Loucy (cell line): ENCODE measurements at regions not wholly inside any gene's neighbourhood (a gene's known extent, or its start where the extent isn't known, plus 50 kb on each side); places are given as distances from the start of the nearest gene placed in this dataset.
A peak's percentile ranks its signal among the peaks of the same experiment; 100 is the strongest.

Source experiments
- H2AFZ ChIP-seq: fragments of 200-600 bp; sonication (generic); 2 replicates; pipeline ENCODE4 v1.6.0; 2016; ENCODE audit warnings: antibody characterized with exemption, mild to moderate bottlenecking, low read length, moderate library complexity
- H3F3A ChIP-seq: fragments of 200-600 bp; 2 replicates; pipeline ENCODE4 v1.6.0; 2016; ENCODE audit warnings: antibody characterized with exemption, low read depth, mild to moderate bottlenecking
- H3K27me3 ChIP-seq: fragments of 200-600 bp; sonication (generic); 2 replicates; pipeline ENCODE4 v1.6.1; 2014; ENCODE audit warnings: low read length, mild to moderate bottlenecking; ENCODE audit not compliant: insufficient read depth, poor library complexity, severe bottlenecking
- H3K36me3 ChIP-seq: fragments of 200-600 bp; sonication (generic); 2 replicates; pipeline ENCODE4 v1.6.1; 2016; ENCODE audit warnings: low read length; ENCODE audit not compliant: insufficient read depth
- H3K4me1 ChIP-seq: fragments of 200-600 bp; sonication (generic); 2 replicates; pipeline ENCODE4 v1.5.1; 2014; ENCODE audit warnings: low read length, mild to moderate bottlenecking; ENCODE audit not compliant: insufficient read depth, poor library complexity, severe bottlenecking
- H3K4me2 ChIP-seq: fragments of 200-600 bp; sonication (generic); 2 replicates; pipeline ENCODE4 v1.6.0; 2014; ENCODE audit warnings: antibody characterized with exemption, low read length, low read depth, mild to moderate bottlenecking; ENCODE audit not compliant: poor library complexity, severe bottlenecking
- H3K4me3 ChIP-seq: fragments of 200-600 bp; sonication (generic); 2 replicates; pipeline ENCODE4 v1.5.1; 2014; ENCODE audit warnings: low read length, mild to moderate bottlenecking, mixed read lengths; ENCODE audit not compliant: poor library complexity, severe bottlenecking
- H3K79me2 ChIP-seq: fragments of 200-600 bp; sonication (generic); 2 replicates; pipeline ENCODE4 v1.6.1; 2014; ENCODE audit warnings: low read length; ENCODE audit not compliant: insufficient read depth
- H3K9ac ChIP-seq: fragments of 200-600 bp; sonication (generic); 2 replicates; pipeline ENCODE4 v1.6.0; 2014; ENCODE audit warnings: mild to moderate bottlenecking, low read depth, low read length, moderate library complexity; ENCODE audit not compliant: poor library complexity, severe bottlenecking
- H3K9me2 ChIP-seq: fragments of 200-600 bp; sonication (generic); replicated peaks from 2 replicates; pipeline ENCODE4 v1.6.1; 2016; ENCODE audit warnings: low read depth, low read length, mixed read lengths
- H3K9me3 ChIP-seq: fragments of 200-600 bp; sonication (generic); 2 replicates; pipeline ENCODE4 v1.6.1; 2014; ENCODE audit warnings: mild to moderate bottlenecking, antibody characterized with exemption, low read length, low read depth; ENCODE audit not compliant: insufficient read depth
- H4K20me1 ChIP-seq: fragments of 200-600 bp; sonication (generic); 2 replicates; pipeline ENCODE4 v1.6.0; 2014; ENCODE audit warnings: antibody characterized with exemption, low read length, mild to moderate bottlenecking; ENCODE audit not compliant: insufficient read depth, poor library complexity, severe bottlenecking
- EZH2phosphoT487 ChIP-seq: fragments of 200-600 bp; IDR thresholded peaks from 2 replicates; pipeline ENCODE4 v1.6.1; 2018; ENCODE audit warnings: antibody characterized with exemption, mild to moderate bottlenecking, moderate library complexity, borderline replicate concordance
- TF ChIP-seq, protein P1 (sequence below): fragments of 200-600 bp; sonication (generic); conservative IDR thresholded peaks from 2 replicates; pipeline ENCODE4 v1.5.1; 2014; ENCODE audit warnings: mild to moderate bottlenecking, antibody characterized with exemption, low read length

- H3K27me3 ChIP-seq, result no peaks in the 10 kb centered on the region
- TF ChIP-seq, protein P1, sequence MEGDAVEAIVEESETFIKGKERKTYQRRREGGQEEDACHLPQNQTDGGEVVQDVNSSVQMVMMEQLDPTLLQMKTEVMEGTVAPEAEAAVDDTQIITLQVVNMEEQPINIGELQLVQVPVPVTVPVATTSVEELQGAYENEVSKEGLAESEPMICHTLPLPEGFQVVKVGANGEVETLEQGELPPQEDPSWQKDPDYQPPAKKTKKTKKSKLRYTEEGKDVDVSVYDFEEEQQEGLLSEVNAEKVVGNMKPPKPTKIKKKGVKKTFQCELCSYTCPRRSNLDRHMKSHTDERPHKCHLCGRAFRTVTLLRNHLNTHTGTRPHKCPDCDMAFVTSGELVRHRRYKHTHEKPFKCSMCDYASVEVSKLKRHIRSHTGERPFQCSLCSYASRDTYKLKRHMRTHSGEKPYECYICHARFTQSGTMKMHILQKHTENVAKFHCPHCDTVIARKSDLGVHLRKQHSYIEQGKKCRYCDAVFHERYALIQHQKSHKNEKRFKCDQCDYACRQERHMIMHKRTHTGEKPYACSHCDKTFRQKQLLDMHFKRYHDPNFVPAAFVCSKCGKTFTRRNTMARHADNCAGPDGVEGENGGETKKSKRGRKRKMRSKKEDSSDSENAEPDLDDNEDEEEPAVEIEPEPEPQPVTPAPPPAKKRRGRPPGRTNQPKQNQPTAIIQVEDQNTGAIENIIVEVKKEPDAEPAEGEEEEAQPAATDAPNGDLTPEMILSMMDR, result peak; percentile 63
- TF ChIP-seq EZH2phosphoT487, result no peak
- no peaks in the 10 kb centered on the region for H3K9me3 ChIP-seq
- no peaks in the 10 kb centered on the region for H4K20me1 ChIP-seq
- no peaks in the 10 kb centered on the region for H3K4me1 ChIP-seq
- H3F3A ChIP-seq, result no peaks in the 10 kb centered on the region
- H3K79me2 ChIP-seq, result no peaks in the 10 kb centered on the region
- no peak overlapping the region for H3K9ac ChIP-seq
- H3K9me2 ChIP-seq, result no peaks in the 10 kb centered on the region
- H3K36me3 ChIP-seq, result no peaks in the 10 kb centered on the region
- no peak overlapping the region for H2AFZ ChIP-seq
- H3K4me2 ChIP-seq, result no peak overlapping the region
- H3K4me3 ChIP-seq, result no peak overlapping the region
Observed at GRCh38 chr16:17544785-17545184, 74.0 kb upstream of the XYLT1 start.

- Histone ChIP-seq H3K9ac (no peak overlapping the region), H3K4me3 (no peak overlapping the region), H3K9me2 (no peaks in the 10 kb centered on the region), H3K36me3 (no peaks in the 10 kb centered on the region), H4K20me1 (no peaks in the 10 kb centered on the region), H2AFZ (no peak overlapping the region), H3K79me2 (no peaks in the 10 kb centered on the region), H3K9me3 (no peaks in the 10 kb centered on the region), H3K4me1 (no peaks in the 10 kb centered on the region), H3K27me3 (no peaks in the 10 kb centered on the region), H3F3A (no peaks in the 10 kb centered on the region), H3K4me2 (no peak overlapping the region)
- no peak for TF ChIP-seq EZH2phosphoT487
- TF ChIP-seq, protein P1, result no peak
Observed at GRCh38 chr16:17544304-17544703, 73.5 kb upstream of the XYLT1 start.

DNA sequence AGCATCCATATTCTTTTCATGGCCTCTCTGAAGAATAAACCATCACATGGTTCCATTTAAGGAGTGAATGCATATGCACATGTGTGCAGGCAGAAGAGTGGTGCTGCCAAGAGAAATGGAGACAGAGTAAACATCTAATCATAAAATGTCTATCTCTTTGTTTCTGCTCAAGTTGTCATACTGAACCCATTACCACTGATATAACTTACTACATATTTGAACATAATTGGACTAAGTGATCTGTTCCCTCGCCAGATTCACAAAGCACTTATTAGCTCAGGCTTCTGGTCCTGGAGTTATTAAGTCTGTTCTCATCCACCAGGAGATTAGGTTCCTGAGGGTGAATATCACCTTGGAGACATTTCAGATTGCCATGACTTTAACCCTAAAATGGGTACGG, 72.3 kb upstream of the XYLT1 start:
- H3K9me3 ChIP-seq, result no peaks in the 10 kb centered on the region
- H3K36me3 ChIP-seq, result no peaks in the 10 kb centered on the region
- H3K4me2 ChIP-seq, result no peak overlapping the region
- H4K20me1 ChIP-seq, result no peaks in the 10 kb centered on the region
- H3K27me3 ChIP-seq, result no peaks in the 10 kb centered on the region
- no peaks in the 10 kb centered on the region for H3K9me2 ChIP-seq
- no peak overlapping the region for H3K9ac ChIP-seq
- TF ChIP-seq, protein P1, result no peak
- no peak for TF ChIP-seq EZH2phosphoT487
- no peak overlapping the region for H2AFZ ChIP-seq
- H3F3A ChIP-seq, result no peaks in the 10 kb centered on the region
- no peak overlapping the region for H3K4me3 ChIP-seq
- H3K79me2 ChIP-seq, result no peaks in the 10 kb centered on the region
- no peaks in the 10 kb centered on the region for H3K4me1 ChIP-seq
